Kasumi-1 (cell line): ENCODE measurements at regions not wholly inside any gene's neighbourhood (a gene's known extent, or its start where the extent isn't known, plus 50 kb on each side); places are given as distances from the start of the nearest gene placed in this dataset.

Experiments
- DNase-seq, 2 experiments: peaks; one replicate each; lab custom pipeline; 2025; lab: John Stamatoyannopoulos, UW

- no peak for DNase-seq
These were observed 163.5 kb upstream of the LMO4 start for GRCh38 chr1:87165177-87165576.

GRCh38 chr1:87167157-87167789 lies 161.4 kb upstream of the LMO4 start:
- DNase-seq: no peak

GRCh38 chr1:87167848-87168525 lies 160.7 kb upstream of the LMO4 start:
- no peak for DNase-seq

GRCh38 chr1:87169263-87169910 lies 159.3 kb upstream of the LMO4 start:
- no peak for DNase-seq

- DNase-seq: no peak
These were observed 158.5 kb upstream of the LMO4 start for GRCh38 chr1:87170157-87170556.

GRCh38 chr1:87170931-87171598 lies 157.6 kb upstream of the LMO4 start:
- DNase-seq: no peak

GRCh38 chr1:87173231-87173630 lies 155.4 kb upstream of the LMO4 start:
- DNase-seq: no peak

GRCh38 chr1:87174724-87175245 lies 153.9 kb upstream of the LMO4 start:
- DNase-seq: no peak

DNA sequence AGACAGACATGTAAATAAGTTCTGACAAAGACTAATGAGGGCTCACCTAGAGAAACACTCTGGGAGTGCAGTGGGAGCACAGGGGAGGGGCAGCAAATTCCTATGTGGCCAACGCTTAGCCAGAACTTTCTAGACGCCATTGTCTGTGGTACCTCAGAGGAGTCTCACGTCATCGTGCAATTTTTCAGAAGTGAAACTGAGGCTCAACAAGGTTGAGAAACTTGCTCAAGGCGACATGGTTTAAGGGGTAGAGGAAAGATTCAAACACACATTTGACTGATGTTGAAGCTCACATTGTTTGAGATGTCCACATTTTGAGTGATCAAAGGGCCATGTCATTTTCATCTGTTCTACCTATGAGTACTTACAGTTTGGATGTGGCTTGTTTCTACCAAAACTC lies 152.6 kb upstream of the LMO4 start:
- no peak for DNase-seq

GRCh38 chr1:87176514-87176913 lies 152.2 kb upstream of the LMO4 start:
- peak; percentile 24 to 35 for DNase-seq

- DNase-seq: no peak
These were observed 150.2 kb upstream of the LMO4 start for GRCh38 chr1:87178441-87178840.

DNA sequence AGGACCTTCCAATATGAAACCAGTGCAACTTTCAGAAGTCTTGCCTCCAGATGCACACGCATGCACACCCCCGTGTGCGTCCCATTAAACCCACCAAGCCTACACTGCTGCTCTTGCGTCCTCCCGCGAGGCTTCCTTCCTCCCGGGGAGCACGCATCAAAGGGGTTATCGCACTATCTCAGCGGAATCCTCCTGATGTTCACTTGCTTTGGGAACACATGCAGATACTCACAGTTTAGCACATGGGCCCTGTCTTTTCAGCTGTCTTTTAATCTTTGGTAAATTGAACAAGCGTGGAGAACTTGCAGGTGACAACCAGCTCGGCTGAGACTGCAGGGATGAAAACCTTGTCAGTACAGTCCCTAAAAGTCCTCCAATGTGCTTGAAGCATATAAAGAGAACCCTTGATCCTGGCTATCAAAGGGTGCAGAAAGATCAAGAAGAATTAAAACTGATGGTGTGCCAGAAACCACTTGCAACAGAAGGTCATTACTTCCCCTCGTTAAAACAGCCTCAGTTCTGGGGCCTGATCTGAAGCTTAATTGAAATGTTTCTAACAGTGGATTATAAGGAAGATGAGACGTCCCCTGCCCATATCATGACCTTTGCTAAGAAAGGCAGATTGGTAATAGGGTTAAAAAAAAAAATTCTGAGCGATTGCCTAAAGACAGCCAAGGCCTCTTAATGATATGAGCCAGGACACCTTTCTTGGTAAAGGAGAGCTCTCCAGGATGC lies 149.4 kb upstream of the LMO4 start:
- DNase-seq: no peak

DNA sequence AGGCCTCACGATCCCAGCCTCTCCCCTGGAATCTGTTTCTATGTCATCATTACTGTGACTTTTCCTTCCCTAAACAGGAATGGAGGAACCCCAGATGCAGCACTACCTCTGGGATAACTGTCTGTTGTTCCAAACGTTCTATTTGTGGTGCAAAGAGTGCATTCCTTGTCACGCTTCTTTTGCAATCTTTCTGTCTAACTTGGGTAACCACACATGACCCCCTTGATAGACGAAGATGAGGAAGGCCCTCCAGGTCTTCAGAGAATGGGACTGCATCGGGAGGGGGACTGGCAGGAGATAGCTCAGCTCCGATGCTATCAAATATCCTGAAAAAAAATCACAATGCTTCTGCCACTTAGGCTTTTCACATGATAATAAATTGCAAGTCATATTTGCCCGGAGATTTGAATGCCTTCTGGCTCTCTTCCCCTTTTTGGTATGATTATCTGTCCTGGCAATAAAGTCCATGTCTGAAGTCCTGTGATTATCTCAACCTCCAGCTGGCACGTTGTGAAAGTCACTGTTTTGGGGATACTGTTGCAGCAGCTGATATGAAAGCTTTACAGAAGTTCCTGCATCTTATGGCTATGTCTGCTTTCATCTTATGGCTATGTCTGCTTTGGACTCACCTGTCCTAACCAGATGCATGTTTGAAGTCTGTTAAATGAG lies 148.7 kb upstream of the LMO4 start:
- DNase-seq: no peak

DNA sequence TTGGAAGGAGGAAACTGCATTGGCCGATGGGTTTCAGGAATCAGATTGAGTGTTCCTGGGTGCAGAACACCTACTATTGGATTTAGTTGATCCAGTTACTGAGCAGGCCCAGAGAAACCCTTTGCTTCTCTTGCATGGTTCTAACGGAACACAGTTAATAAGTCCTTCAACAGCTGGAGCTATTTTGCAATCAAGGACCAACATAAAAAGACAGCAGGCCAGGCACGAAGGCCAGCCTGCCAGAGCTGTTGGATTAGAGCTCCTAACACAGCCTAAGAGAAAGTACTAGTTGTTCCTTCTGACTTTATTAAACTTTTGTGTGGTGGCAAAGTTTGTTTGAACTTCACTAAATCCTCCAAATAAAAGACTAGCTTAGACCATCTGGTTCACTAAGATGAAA lies 148.0 kb upstream of the LMO4 start:
- DNase-seq: no peak

- DNase-seq: no peak
These were observed 146.1 kb upstream of the LMO4 start for GRCh38 chr1:87182611-87183010.

DNA sequence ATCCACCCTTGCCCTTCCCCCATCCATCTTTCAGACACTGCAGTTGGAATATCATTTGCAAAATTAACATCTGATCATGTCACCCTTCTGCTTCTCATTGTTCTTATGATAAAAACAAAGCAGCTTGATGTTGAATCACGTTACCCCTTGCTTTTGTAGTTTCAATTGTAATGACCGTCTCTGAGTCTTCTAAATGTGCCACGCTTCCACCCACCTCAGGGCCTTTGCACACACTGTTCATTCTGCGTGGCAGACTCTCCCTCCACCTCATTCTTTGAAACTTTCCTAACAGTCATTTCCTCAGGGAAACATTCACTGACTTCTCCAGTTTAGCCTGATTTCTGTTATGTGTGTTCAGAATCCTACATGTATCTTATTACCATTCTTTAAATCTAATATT lies 143.6 kb upstream of the LMO4 start:
- no peak for DNase-seq

- DNase-seq: no peak
These were observed 142.3 kb upstream of the LMO4 start for GRCh38 chr1:87186346-87186745.

DNA sequence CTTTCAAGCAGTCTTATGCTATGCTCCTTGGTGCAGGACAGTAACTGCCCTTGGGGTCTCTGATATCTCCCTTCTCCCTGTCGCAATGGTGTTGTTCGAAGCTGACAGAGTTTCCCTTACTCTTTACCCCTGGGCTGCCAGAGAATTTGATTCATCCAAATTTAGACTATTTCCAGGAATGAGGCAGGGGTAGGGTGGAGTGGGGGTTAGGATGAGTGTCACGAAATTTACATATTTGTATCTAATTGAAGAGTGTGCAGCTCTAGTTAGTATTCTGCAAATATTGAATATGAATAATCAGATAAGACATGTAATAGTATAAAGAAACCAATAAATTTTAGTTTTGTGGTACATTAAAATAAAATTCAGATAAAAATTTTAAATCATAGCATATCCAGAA lies 140.0 kb upstream of the LMO4 start:
- DNase-seq: no peak

DNA sequence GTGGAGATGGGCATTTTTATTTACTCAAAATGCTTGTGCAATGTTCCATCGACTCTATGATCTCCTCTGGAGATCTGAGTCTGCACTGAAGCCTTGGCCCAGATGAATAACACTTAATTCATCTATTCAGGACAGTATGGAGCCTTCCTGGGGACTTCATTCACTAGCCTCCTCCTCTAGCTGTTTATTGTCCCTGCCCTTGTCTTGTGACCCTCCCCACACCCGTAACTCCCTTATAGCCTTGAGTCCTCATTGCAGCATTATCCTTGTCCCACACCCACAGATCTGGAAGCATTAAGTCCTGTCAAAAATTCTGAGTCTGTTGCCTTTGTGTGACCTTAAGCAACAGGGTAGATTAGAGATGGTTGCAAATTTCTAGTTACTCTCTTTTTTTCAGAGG lies 138.3 kb upstream of the LMO4 start:
- DNase-seq: no peak

DNA sequence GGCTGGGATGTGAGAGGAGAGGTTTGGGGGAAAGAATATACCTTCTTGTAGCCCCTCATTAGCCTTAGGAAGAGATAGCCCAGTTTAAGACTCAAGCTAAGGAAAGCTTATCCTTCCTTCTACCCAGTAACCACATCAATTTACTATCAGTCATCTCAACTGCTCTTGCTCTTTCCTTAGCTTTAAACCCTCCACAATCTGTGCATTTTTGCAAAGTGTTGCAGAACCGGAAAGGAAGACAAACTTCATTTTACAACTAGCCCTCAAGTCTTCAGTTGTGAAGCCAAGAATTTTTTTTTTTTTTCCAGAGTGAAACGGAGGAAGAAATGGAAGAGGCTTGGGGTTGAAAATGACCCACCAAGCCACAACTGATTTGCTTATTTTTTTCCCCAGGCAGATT lies 137.0 kb upstream of the LMO4 start:
- DNase-seq: no peak

DNA sequence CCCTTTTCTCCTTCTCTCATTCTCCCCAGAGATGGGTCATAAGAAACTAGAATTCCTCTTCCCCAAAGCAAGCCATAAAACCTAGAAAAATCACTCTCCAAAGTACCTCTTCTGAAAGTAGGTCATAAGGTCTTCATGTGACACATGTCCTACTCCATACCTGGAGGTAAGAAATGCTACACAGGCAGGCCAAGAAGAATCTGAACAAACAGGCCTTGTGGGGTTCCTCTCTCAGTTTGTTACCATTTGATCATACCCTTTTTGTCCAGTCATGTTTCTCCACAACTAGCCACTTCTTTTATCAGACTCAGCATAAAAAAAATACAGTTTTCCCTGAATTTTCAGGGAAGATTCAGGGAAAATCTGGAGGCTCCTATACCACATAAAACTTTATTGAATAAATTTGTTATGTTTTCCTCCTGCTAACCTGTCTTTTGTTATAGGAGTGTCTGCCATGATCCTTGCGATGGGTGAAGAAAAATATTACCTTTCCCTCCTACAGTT lies 134.4 kb upstream of the LMO4 start:
- DNase-seq: no peak
